ENCODE measurements at regions not wholly inside any gene's neighbourhood (a gene's known extent, or its start where the extent isn't known, plus 50 kb on each side); places are given as distances from the start of the nearest gene placed in this dataset.
"Not testable (repeated sequence)": the region's sequence is repeated elsewhere in the genome, so short reads cannot be mapped to it uniquely, and the experiment has no call there.

DNA sequence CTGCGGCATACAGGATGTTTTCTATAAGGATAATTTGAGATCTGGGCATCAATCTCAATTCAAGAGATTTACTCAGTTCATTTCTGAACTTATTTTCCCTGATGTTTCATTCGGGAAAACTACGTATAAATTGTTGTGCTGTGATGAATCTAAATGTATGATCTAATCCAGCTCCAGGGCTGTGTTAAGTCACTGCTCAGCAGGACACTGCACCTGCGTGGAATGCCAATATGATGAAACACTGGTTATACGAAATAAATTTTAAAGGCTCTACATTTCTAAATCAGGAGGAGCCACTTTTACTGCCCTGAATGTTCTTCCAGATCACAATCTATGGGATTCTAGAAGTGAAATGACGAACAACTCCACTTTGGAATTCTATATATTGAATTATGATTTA, 259.0 kb downstream of the HNMT start:
- no peak for DNase-seq

DNA sequence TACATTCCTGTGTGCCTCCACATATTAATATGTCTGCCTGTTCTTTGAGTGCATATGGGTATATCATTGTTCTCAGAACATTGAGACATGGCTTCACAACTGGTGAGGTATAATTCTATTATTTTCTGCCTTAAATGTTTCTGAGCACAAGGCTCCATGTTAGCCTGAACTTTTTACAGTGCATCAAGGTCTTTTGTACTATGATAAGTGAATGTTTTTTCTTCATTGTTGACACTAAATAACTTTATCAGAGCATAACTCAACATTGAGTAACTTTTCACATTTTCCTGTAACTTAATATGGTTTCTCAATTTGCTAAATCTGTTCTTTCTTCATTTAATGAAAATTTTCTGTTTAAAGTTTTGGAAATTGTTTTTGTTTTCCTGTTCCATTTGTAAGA, 262.9 kb downstream of the HNMT start:
- DNase-seq, result no peak

DNA sequence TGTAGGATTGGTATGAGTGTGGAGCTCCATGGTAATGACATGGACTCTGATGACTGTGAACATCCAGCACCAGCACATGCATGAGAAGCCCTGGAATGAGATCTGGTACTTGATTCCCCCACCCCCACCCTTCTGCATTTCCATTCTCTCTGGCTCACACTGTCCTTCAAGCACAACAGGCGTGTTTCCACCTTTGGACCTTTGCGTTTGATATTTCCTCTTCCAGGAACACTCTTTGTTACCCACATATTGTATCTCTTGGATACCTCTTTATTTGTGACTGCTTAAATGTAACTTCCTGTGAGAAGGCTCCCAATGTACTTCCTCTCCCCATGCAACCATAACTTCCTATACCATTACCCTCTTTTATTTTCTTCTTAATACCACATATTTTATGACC, 263.8 kb downstream of the HNMT start:
- no peak for DNase-seq

DNA sequence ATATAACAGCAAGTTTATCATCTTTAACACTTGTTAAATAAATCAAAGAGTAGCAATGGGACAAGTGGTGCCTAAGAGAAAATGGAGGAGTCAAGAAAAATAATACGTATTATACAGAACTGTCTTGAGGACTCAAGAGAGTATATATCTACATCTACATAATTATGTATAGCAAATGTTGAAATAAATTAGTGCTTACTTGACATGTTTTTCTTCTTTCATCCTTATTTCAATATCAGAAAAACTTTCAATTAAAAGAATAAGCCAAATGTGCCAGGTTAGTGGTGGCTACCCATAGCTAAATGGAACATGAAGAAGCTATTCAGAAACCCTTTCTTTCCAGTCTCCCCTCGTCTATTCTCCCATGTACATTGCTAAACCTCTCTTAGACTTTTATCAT, 267.3 kb upstream of the SPOPL start:
- no peak for DNase-seq

DNA sequence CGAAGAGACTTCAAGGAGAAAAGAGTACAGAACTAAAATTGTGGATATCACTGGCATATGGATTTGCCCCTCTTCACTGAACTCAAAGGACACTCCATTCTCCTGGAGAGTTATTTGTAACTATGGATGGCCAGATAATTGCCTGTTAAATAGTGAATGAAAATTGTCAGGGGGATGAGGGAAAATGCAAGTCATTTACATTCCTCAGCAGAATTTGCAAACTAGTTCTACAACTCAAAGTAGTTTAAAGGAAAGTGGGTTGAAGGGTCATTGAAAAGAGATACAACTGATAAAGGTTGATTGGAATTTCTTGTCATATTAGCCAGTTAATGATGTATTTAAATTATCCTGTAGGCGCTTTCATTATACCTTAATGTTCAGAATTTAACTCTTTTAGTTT, 266.5 kb upstream of the SPOPL start:
- DNase-seq, result no peak

DNA sequence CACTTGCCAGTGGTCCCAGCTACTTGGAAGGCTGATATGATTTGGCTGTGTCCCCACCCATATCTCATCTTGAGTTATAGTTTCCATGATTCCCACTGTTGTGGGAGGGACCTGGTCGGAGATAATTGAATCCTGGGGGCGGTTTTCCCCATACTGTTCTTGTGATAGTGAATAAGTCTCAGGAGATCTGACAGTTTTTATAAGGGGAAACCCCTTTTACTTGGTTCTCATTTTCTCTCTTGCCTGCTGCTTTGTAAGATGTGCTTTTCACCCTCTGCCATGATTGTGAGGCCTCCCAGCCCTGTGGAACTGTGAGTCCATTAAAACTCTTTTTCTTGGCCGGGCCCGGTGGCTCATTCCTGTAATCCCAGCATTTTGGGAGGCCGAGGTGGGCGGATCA, 265.4 kb upstream of the SPOPL start:
- DNase-seq, result no peak

DNA sequence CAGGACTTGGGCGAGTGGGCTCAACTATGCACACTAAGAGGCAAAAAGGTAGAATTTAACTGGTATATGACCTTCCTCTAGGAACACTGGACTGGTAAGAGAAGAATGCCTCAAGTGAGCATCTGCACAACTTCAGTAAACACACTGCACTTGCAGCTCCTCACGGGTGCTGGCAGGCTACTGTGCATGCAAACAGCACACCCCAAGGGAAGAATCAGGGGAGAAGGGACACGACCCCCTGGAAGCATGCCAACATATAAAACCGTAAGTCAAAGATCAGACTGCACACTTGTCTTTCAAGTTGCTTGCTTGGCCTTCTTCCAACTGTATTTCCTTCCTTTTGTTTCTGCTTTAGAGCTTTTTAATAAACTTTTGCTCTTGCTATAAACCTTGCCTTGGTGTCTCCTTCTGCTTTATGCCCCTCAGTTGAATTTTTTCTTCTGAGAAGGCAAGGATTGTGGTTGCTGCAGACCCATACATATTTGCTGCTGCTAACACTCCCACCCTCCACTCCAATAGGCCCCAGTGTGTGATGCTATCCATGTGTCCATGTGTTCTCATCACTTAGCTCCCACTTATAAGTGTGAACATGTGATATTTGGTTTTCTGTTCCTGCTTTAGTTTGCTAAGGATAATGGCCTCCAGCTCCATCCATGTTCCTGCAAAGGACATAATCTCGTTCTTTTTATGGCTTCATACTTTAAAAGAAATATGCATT, 263.7 kb upstream of the SPOPL start:
- no peak for DNase-seq

DNA sequence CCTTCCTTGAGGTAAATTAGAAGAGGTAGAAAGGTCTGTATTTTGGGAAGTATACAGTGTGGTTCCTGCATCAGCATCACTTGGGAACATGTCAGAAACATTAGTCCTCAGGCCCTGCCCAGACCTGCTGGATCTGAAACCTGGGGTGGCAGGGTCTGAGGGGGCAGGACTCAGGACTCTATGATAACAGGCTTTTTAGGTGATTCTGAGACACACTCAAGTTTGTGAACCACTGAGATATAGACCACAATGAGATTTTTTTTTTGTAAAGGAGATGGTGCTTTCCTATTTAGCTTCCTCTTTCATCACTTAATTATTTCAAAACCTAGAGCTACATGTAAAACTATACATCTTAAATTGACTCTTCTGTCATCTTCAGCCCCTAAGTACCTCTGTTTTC, 262.7 kb upstream of the SPOPL start:
- no peak for DNase-seq

DNA sequence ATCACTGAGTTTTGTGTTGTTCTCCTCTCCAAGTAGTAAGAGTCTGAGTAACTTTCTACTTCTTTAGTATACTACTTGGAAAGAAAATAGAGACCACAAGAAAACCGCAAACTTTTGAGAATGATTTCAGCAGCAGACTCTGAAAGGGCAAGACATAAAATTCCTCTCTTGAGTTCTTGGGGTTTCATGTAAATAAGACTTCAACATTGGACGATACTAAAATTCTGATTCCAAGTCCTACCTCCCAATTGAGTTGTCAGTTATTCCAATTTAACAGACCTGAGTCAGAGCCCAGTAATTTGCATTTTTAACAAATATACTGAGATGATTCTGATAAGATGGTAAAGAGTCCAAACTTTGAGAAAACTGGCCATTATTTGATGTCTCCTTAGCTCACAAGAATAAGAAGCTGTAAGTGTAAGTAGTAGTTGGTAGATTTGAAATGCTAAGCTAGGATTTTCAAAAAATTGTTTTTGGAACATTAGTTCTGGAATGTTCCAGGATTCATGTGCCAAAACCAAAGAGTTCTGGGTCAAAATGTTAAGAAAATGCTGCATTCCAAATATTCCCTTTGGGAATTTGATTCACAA, 261.6 kb upstream of the SPOPL start:
- DNase-seq, result no peak

DNA sequence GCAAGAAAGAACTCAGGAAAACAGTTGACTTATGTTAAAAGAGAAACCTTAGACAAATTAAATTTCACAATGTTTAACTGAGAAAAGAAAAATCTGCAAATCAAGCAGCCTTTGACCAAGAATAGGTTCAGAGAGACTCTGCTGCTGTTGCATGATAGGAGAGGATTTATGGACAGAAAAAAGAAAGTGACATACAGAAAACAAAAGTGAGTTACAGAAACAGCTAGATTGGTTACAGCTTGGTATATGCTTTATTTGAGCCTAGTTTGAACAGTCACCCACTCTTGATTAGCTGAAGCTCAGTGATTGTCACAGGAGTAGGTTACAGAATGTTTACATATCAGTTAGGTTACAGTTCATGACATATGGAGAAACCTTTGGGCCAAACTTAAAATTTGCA, 258.2 kb upstream of the SPOPL start:
- DNase-seq, result no peak

DNA sequence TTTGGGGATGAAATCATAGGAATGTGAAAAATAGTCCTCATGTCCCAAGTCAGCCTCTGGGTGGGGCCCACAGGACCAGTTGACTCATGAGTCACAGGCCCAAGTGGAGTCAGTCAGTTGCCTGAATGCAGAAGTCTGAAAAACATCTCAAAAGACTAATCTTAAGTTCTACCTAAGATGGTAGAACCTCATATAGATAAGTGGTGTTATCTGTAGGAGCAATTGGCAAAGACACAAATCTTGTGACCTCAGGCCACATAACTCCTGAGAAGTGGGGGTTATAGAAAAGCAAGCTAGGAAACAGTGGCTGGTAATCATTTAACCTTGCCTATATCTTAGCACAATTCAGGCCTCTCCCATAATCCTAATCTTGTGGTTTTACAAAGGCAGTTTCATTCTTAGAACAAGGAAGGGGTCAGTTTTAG, 257.1 kb upstream of the SPOPL start:
- DNase-seq, result no peak

DNA sequence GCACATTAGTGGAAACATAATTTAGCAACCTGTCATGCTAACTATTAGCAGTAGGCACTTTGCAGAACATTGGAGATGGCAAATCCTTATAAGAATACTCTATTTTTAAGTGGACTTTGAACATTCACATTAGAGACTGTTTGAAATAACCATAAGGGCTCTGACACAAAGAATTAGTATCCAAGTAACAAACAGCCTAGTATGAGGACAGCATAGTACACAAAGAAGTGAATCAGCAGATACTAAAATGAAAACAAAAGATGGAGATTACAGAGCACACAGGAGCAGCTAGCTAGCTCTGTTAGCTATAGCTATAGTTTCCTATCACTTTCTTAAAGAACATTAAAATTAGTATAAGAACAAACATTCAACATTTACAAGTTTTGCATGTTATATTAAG, 256.3 kb upstream of the SPOPL start:
- DNase-seq, result no peak

DNA sequence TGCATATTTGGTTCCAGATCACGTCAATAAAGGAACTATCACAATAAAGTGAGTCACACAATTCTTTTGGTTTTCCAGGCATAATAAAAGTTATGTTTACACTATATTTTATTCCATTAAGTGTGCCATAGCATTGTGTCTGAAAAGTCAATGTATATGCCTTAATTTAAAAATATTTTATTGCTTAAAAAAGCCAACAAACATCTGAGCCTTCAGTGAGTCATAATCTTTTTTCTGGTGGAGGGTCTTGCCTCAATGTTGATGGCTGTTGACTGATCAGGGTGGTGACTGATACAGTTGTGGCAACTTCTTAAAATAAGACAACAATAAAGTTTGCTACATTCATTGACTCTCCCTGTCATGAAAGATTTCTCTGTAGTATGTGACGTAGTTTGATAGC, 254.3 kb upstream of the SPOPL start:
- no peak for DNase-seq

DNA sequence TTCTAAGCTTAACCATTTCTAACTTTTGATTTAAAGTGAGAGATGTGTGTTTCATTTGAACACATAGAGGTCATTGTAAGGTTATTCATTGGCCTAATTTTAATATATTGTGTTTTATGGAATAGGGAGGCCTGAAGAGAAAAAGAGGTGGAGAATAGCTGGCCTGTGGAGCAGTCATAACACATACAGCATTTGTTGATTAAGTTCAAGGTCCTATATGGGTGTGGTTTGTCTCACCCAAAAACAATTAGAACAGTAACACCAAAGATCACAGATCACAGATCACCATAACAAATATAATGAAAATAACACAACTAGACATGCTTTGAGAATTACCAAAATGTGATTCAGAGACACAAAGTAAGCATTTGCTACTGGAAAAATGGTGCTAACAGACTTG, 252.4 kb upstream of the SPOPL start:
- DNase-seq, result no peak

DNA sequence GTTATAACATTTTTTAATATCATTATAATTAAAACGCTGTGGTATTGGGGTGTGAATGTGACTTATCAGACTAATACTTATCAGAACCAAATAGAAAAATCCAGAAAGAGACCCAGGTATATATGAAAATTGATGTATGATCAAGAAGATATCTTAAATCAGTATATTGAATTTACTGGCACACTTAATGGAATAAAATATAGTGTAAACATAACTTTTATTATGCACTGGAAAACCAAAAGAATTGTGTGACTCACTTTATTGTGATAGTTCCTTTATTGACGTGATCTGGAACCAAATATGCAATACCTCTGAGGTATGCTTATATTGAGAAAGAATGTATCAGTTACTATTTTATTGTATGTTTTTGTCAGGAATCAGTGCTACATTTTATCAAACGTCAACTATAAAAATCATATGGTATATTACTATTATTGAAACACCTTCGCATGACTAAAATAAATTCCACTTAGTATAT, 250.7 kb upstream of the SPOPL start:
- DNase-seq, result not testable (repeated sequence)

DNA sequence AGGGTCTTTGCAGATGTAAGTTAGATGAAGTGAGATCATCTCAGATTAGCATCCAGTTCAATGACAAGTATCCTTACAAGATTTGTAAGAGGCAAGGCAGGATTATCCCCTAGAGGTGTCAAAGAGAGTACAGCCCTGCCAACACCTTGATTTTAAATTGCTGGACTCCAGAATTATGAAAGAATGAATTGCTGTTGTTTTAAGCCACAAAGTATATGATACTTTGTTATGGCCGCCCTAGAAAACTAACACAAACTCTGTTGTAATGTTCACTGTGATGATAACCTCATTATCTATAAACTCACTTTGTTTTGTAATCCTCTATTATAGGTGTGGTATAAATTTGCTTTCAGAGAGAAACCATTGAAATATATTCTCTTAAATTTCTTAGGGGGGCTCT, 249.0 kb upstream of the SPOPL start:
- no peak for DNase-seq

DNA sequence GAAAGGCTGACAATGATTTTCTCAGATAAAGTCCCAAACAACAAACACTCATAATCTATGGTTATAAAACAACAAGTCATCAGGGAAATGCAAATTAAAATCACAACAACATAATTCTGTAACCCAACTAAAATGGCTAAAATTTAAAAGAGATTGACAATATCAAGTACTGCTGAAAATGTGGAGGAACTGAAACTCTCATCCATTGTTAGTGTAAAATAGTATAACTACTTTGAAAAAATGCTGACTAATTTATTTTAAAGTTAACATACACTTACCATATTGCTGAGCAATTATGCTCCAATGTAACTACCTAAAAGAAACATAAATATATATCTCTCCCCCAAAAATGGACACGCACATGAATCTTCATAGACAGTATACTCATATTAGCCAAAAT, 245.9 kb upstream of the SPOPL start:
- DNase-seq, result no peak

DNA sequence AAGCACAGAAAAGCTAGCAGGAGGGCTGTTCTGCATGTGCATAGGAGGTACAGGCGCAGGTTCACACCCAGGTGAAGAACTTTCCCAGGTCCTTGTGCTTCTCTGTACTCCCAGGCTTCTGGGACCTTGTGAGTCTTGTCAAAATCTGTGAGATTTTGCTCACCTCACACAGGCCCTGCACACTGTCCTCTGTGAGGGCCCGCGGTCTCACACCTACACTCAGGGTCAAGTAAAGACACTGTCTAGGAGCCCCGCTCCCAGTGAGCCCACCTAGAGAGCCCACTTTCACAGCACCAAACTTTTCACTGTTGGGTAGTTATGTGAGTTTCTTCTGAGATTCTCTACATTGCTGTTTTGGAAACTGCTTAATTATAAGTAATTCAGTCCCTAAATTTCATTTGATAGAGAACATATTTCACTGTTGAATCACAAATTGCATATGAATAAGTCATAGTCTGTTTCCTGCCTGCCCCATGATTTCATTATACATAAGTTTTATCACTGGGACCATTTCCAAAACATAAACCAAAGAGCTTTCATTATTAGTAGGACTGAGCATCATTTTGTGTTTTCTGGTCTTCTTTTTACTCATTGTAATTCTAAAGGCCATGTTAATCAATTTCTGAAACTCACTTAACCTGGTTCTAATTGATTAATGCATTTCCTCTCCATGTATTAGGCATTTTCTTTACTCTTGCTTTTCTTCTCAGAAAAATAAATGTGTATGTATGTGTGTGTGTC, 234.2 kb upstream of the SPOPL start:
- no peak for DNase-seq

DNA sequence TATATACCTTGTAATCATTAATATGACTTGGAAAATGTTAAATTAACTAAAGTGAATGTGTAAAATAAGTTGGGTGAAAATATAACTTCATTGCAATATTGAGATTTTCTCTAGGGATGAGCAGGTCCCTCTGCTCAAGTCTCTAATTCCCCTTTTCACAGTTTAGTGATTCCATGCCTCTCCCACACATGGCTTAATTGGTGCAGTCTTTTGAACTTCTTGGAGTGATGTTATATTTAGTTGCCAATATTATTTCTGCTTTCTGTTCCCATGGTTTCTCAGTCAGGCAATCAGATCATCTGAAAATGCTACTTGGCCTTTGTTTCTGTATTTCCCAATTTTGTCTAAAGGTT, 233.7 kb upstream of the SPOPL start:
- DNase-seq, result no peak

DNA sequence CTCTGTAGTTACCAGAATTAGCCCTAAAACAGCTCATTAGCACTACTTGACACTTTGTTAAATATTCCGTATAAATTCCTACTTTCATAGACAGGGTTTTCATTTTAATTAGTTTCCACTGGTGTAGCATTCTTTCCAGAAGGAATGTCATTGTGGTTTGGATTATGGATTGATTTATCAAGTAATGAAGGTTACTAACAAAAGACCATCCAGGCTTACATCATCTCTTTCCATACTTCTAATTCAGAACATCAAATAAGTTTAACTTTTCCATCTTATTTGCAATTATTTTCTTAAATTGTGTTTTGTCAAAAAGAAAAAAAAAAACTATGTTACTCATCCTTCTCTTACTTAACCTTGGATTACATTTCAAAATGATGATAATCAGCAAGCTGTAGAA, 231.8 kb upstream of the SPOPL start:
- no peak for DNase-seq

DNA sequence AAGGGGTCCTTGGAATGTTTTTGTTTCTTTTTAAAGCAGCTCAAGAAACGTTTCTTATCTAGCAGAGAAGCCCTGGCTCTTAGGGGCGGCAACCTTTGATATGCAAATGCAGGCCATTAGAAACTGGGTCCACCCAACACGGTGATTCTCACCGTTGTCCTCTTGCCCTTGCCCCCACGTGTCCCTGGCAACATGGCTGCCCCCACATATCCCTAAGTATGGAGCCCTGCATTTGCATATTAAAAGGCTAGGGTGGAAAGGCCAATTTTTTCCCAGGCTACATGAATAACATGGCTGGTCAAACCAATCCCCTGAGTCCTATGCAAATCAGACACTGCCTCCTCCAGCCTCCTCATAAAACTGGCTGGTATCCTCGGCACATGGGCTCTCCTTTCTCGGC, 230.1 kb upstream of the SPOPL start:
- no peak for DNase-seq

DNA sequence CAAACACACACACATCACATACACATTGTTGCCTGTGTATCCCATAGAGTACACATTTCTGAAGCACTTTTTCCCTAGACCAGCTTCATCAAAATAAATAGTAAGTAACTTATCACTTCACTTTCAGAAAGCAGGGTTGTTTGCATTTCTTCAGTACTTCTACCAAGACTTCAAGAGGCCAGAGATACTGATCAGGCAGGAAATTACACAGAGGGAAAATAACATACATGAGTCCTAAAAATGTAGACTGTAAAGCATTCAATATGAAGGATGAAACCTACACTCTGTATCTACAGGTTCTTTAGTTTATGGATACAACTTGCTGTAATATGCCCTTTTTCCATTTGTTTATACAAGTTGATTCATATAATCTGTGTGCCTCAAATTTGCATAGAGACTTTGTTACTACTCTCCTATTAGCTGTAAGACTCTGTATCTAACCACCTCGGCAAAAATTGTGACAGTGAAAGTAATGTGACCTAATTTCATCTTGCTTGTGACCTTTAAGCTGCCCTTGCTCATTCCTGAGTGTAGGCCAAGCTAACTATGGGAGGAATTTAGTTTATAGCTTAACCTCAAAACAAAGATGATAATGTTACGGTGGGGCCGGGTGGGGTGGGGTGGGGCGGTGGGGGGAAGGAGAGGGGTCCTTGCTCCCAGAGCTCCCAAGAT, 228.9 kb upstream of the SPOPL start:
- DNase-seq, result no peak

DNA sequence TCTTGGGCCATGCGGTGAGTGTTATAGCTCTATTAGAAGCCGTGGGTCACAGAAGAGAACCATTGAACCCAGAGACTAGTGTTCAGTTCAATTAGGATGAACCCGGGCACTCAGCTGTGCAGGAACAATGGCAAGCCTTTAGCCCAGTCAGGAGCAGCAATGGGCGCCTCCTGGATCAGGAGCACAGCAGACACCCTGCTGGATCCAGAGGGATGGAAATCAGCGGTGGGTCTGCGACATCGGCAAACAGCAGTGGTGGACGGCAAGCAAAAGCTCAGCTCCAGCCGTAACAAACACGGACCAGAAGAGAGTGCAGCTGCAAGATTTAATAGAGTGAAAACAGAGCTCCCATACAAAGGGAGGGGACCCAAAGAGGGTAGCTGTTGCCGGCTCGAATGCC, 228.3 kb upstream of the SPOPL start:
- DNase-seq, result not testable (repeated sequence)
